H1 (cell line): ENCODE measurements at regions not wholly inside any gene's neighbourhood (a gene's known extent, or its start where the extent isn't known, plus 50 kb on each side); places are given as distances from the start of the nearest gene placed in this dataset.

Experiments
- CBX8 ChIP-seq: fragments of 300-800, 300-1000 bp; sonication (generic); IDR thresholded peaks from 2 replicates; pipeline ENCODE4 v1.7.1; 2016; ENCODE audit warnings: low read depth, low read length, borderline replicate concordance
- CEBPB ChIP-seq: IDR thresholded peaks from 2 replicates; pipeline ENCODE4 v1.6.1; 2012; ENCODE audit warnings: low read depth, low read length
- EP300 ChIP-seq, 2 experiments: IDR thresholded peaks; 1 replicate in 1 of 2; 2 replicates in 1 of 2; pipeline ENCODE4 v1.6.1; 2011 to 2012; ENCODE audit warnings: low read depth in 2 of 2, low read length in 2 of 2, mild to moderate bottlenecking in 2 of 2, borderline replicate concordance in 1 of 2, inconsistent platforms in 1 of 2, moderate library complexity in 1 of 2
- POLR2A ChIP-seq, 2 experiments: IDR thresholded peaks; 1 replicate in 1 of 2; 2 replicates in 1 of 2; pipeline ENCODE4 v1.6.1; 2011; ENCODE audit warnings: low read depth in 2 of 2, low read length in 2 of 2, mild to moderate bottlenecking in 2 of 2; ENCODE audit errors: control extremely low read depth in 1 of 2
- RAD21 ChIP-seq, 2 experiments: IDR thresholded peaks in 1 of 2; conservative IDR thresholded peaks in 1 of 2; 2 replicates each; pipeline ENCODE4 v1.6.1; 2011; ENCODE audit warnings: low read depth in 2 of 2, low read length in 2 of 2, improper control_type of control experiment in 1 of 2, inconsistent platforms in 1 of 2, mild to moderate bottlenecking in 1 of 2, moderate library complexity in 1 of 2
- SP2 ChIP-seq: IDR thresholded peaks from 2 replicates; pipeline ENCODE4 v1.6.1; 2012; ENCODE audit warnings: mild to moderate bottlenecking, low read length, inconsistent platforms
- TAF1 ChIP-seq: IDR thresholded peaks from 2 replicates; pipeline ENCODE4 v1.6.1; 2011; ENCODE audit warnings: mild to moderate bottlenecking, low read depth, low read length
- ZNF274 ChIP-seq: IDR thresholded peaks from 2 replicates; pipeline ENCODE4 v1.7.0; 2012; ENCODE audit warnings: low read length, borderline replicate concordance; ENCODE audit errors: extremely low read depth
- TF ChIP-seq, protein P1 (sequence below), 3 experiments: IDR thresholded peaks; 1 replicate in 2 of 3; 2 replicates in 1 of 3; pipeline versions ENCODE4 v1.5.1 to v1.6.1; 2011; ENCODE audit warnings: low read length in 3 of 3, mild to moderate bottlenecking in 3 of 3, inconsistent platforms in 2 of 3, low read depth in 1 of 3, moderate library complexity in 1 of 3; ENCODE audit not compliant: insufficient read depth in 1 of 3; ENCODE audit errors: control extremely low read depth in 1 of 3
- TF ChIP-seq, protein P2 (sequence below): IDR thresholded peaks from 2 replicates; pipeline ENCODE4 v1.6.1; 2012; ENCODE audit warnings: low read length, inconsistent platforms

DNA sequence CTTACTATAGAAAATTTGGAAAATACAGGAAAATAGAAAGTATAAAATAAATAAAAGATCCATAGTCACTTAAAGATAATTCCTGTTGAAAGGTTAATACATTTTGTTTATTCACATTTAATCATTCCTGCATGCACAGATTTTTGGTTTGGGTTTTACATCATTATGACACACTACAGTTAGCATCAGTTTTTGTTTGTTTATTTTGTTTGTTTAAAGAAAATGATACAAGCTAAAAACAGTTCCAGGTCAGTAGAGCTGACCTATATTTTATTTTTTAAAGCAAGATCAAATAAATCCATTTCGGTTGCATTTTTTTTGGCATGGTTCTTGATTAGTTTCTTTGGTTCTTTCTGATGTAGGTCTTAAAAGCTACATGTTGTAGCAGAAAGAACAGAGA is 68.8 kb upstream of the CCDC91 start:
- TF ChIP-seq, protein P1, sequence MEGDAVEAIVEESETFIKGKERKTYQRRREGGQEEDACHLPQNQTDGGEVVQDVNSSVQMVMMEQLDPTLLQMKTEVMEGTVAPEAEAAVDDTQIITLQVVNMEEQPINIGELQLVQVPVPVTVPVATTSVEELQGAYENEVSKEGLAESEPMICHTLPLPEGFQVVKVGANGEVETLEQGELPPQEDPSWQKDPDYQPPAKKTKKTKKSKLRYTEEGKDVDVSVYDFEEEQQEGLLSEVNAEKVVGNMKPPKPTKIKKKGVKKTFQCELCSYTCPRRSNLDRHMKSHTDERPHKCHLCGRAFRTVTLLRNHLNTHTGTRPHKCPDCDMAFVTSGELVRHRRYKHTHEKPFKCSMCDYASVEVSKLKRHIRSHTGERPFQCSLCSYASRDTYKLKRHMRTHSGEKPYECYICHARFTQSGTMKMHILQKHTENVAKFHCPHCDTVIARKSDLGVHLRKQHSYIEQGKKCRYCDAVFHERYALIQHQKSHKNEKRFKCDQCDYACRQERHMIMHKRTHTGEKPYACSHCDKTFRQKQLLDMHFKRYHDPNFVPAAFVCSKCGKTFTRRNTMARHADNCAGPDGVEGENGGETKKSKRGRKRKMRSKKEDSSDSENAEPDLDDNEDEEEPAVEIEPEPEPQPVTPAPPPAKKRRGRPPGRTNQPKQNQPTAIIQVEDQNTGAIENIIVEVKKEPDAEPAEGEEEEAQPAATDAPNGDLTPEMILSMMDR (IDR thresholded peaks at IDR 0.05; ENCODE audit: control extremely low read depth in 1 of 3, insufficient read depth in 1 of 3, low read depth in 1 of 3, low read length in 3 of 3): no peak
- TF ChIP-seq SP2 (no peak), EP300 (IDR thresholded peaks at IDR 0.05; ENCODE audit: borderline replicate concordance in 1 of 2, low read depth in 2 of 2, low read length in 2 of 2) (no peak), ZNF274 (no peak), RAD21 (IDR thresholded peaks at IDR 0.05 in 1 of 2, conservative IDR thresholded peaks at IDR 0.05 in 1 of 2; ENCODE audit: low read depth in 2 of 2, low read length in 2 of 2) (no peak), POLR2A (IDR thresholded peaks at IDR 0.05; ENCODE audit: control extremely low read depth in 1 of 2, low read depth in 2 of 2, low read length in 2 of 2) (no peak), CBX8 (no peak), CEBPB (no peak), TAF1 (no peak)
- TF ChIP-seq, protein P2, sequence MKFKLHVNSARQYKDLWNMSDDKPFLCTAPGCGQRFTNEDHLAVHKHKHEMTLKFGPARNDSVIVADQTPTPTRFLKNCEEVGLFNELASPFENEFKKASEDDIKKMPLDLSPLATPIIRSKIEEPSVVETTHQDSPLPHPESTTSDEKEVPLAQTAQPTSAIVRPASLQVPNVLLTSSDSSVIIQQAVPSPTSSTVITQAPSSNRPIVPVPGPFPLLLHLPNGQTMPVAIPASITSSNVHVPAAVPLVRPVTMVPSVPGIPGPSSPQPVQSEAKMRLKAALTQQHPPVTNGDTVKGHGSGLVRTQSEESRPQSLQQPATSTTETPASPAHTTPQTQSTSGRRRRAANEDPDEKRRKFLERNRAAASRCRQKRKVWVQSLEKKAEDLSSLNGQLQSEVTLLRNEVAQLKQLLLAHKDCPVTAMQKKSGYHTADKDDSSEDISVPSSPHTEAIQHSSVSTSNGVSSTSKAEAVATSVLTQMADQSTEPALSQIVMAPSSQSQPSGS: no peak
